ENCODE measurements at regions not wholly inside any gene's neighbourhood (a gene's known extent, or its start where the extent isn't known, plus 50 kb on each side); places are given as distances from the start of the nearest gene placed in this dataset.

- DNase-seq, result no peak
These were observed 200.3 kb upstream of the TENM3 start for GRCh38 chr4:182042945-182043344.

- DNase-seq, result no peak
These were observed 194.3 kb upstream of the TENM3 start for GRCh38 chr4:182048871-182049270.

GRCh38 chr4:182056866-182057265, 186.3 kb upstream of the TENM3 start:
- no peak for DNase-seq

GRCh38 chr4:182062458-182062857, 180.7 kb upstream of the TENM3 start:
- no peak for DNase-seq

GRCh38 chr4:182062936-182063335, 180.3 kb upstream of the TENM3 start:
- DNase-seq, result no peak

- DNase-seq, result no peak
These were observed 179.6 kb upstream of the TENM3 start for GRCh38 chr4:182063651-182064050.

- no peak for DNase-seq
These were observed 177.9 kb upstream of the TENM3 start for GRCh38 chr4:182065255-182065654.

- DNase-seq, result no peak
These were observed 177.2 kb upstream of the TENM3 start for GRCh38 chr4:182066037-182066436.

GRCh38 chr4:182067828-182068227, 175.4 kb upstream of the TENM3 start:
- DNase-seq, result no peak

- DNase-seq, result no peak
These were observed 174.3 kb upstream of the TENM3 start for GRCh38 chr4:182068920-182069319.

GRCh38 chr4:182073278-182073677, 169.9 kb upstream of the TENM3 start:
- DNase-seq, result no peak

GRCh38 chr4:182074139-182074538, 169.1 kb upstream of the TENM3 start:
- no peak for DNase-seq

- no peak for DNase-seq
These were observed 168.4 kb upstream of the TENM3 start for GRCh38 chr4:182074810-182075209.

- DNase-seq, result no peak
These were observed 160.3 kb upstream of the TENM3 start for GRCh38 chr4:182082910-182083309.

GRCh38 chr4:182083671-182084410, 159.4 kb upstream of the TENM3 start:
- DNase-seq, result no peak

- DNase-seq, result no peak
These were observed 158.1 kb upstream of the TENM3 start for GRCh38 chr4:182085051-182085480.

GRCh38 chr4:182089326-182089725, 153.9 kb upstream of the TENM3 start:
- no peak for DNase-seq

- DNase-seq, result no peak
These were observed 153.0 kb upstream of the TENM3 start for GRCh38 chr4:182090186-182090585.

- DNase-seq, result no peak
These were observed 152.1 kb upstream of the TENM3 start for GRCh38 chr4:182091128-182091527.

- DNase-seq, result no peak
These were observed 149.8 kb upstream of the TENM3 start for GRCh38 chr4:182093431-182093831.

- no peak for DNase-seq
These were observed 149.3 kb upstream of the TENM3 start for GRCh38 chr4:182093935-182094334.

- DNase-seq, result no peak
These were observed 141.6 kb upstream of the TENM3 start for GRCh38 chr4:182101618-182102017.

- DNase-seq, result no peak
These were observed 140.6 kb upstream of the TENM3 start for GRCh38 chr4:182102576-182102975.

- no peak for DNase-seq
These were observed 139.4 kb upstream of the TENM3 start for GRCh38 chr4:182103614-182104319.

GRCh38 chr4:182105416-182105815, 137.8 kb upstream of the TENM3 start:
- no peak for DNase-seq
